OCI-LY3 (cell line): ENCODE measurements at regions not wholly inside any gene's neighbourhood (a gene's known extent, or its start where the extent isn't known, plus 50 kb on each side); places are given as distances from the start of the nearest gene placed in this dataset.

Source experiments
- H2AFZ ChIP-seq: fragments of 200-600, 300-600 bp; shearing (Covaris generic); 2 replicates; pipeline ENCODE4 v1.6.0; 2014; ENCODE audit warnings: antibody characterized with exemption, low read depth, low read length
- H3K27ac ChIP-seq: fragments of 200-600, 300-600 bp; sonication (generic); 2 replicates; pipeline ENCODE4 v1.5.1; 2014; ENCODE audit warnings: mild to moderate bottlenecking, low read length, moderate library complexity, mixed read lengths
- H3K27me3 ChIP-seq: fragments of 200-600, 300-600 bp; sonication (generic); 2 replicates; pipeline ENCODE4 v1.6.1; 2014; ENCODE audit warnings: low read depth, low read length, mixed read lengths
- H3K36me3 ChIP-seq: fragments of 200-600, 300-600 bp; sonication (generic); replicated peaks from 2 replicates; pipeline ENCODE3; 2014; ENCODE audit warnings: low read depth, low read length, mixed read lengths
- H3K4me1 ChIP-seq: fragments of 300-600, 200-600 bp; sonication (generic); 2 replicates; pipeline ENCODE4 v1.6.1; 2014; ENCODE audit warnings: low read length, mixed read lengths
- H3K4me2 ChIP-seq: fragments of 200-600, 300-600 bp; sonication (generic); 2 replicates; pipeline ENCODE4 v1.6.1; 2014; ENCODE audit warnings: low read length, mixed read lengths
- H3K4me3 ChIP-seq: fragments of 300-600, 200-600 bp; sonication (generic); 2 replicates; pipeline ENCODE4 v1.5.1; 2014; ENCODE audit warnings: antibody characterized with exemption, mild to moderate bottlenecking, low read length, moderate library complexity
- H3K79me2 ChIP-seq: fragments of 300-600, 200-600 bp; shearing (Covaris generic); 2 replicates; pipeline ENCODE4 v1.6.1; 2014; ENCODE audit warnings: mild to moderate bottlenecking, low read length, mixed read lengths
- H3K9ac ChIP-seq: fragments of 300-600, 200-600 bp; shearing (Covaris generic); 2 replicates; pipeline ENCODE4 v1.6.0; 2014; ENCODE audit warnings: mild to moderate bottlenecking, low read length, moderate library complexity
- H3K9me3 ChIP-seq: fragments of 200-600, 300-600 bp; shearing (Covaris generic); 2 replicates; pipeline ENCODE4 v1.6.1; 2014; ENCODE audit warnings: low read length, mixed read lengths; ENCODE audit not compliant: insufficient read depth
- H4K20me1 ChIP-seq: fragments of 200-600, 300-600 bp; sonication (generic); 2 replicates; pipeline ENCODE4 v1.6.1; 2016; ENCODE audit warnings: low read length, mixed read lengths; ENCODE audit not compliant: insufficient read depth
- EZH2phosphoT487 ChIP-seq: fragments of 200-600 bp; shearing (Covaris generic); IDR thresholded peaks from 2 replicates; pipeline ENCODE4 v1.6.1; 2018; ENCODE audit warnings: antibody characterized with exemption, mixed run types, low read depth
- TF ChIP-seq, protein P1 (sequence below): fragments of 200-600, 300-600 bp; sonication (generic); IDR thresholded peaks from 2 replicates; pipeline ENCODE4 v1.5.1; 2014; ENCODE audit warnings: antibody characterized with exemption, low read length, low read depth

DNA sequence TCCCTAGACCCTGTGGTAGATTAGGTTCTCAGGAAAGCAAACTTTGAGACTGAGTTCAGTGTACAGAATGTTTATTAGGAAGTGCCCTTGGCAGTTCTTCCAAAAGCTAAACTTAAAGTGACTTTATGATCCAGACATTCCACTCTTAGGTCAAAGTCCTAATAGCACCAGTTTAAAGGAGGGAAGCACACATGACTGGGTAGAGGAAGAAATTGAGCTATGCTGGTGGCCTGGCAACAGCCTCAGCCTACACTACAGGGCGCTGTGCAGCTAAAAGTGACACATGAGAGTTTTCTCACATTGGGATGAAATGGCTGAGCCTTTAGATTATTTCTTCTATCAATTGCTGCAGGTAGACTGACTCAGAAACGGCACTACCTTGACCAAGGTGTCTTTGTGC, 280.4 kb downstream of the BRINP2 start:
- Histone ChIP-seq H3K36me3 (no peaks in the 10 kb centered on the region), H3K4me2 (no peak overlapping the region), H3K9me3 (no peaks in the 10 kb centered on the region), H4K20me1 (no peaks in the 10 kb centered on the region), H3K4me3 (no peak overlapping the region), H3K27me3 (no peaks in the 10 kb centered on the region), H3K27ac (no peak overlapping the region), H3K9ac (no peak overlapping the region), H2AFZ (no peak overlapping the region), H3K4me1 (no peaks in the 10 kb centered on the region), H3K79me2 (no peaks in the 10 kb centered on the region)
- TF ChIP-seq, protein P1, sequence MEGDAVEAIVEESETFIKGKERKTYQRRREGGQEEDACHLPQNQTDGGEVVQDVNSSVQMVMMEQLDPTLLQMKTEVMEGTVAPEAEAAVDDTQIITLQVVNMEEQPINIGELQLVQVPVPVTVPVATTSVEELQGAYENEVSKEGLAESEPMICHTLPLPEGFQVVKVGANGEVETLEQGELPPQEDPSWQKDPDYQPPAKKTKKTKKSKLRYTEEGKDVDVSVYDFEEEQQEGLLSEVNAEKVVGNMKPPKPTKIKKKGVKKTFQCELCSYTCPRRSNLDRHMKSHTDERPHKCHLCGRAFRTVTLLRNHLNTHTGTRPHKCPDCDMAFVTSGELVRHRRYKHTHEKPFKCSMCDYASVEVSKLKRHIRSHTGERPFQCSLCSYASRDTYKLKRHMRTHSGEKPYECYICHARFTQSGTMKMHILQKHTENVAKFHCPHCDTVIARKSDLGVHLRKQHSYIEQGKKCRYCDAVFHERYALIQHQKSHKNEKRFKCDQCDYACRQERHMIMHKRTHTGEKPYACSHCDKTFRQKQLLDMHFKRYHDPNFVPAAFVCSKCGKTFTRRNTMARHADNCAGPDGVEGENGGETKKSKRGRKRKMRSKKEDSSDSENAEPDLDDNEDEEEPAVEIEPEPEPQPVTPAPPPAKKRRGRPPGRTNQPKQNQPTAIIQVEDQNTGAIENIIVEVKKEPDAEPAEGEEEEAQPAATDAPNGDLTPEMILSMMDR = peak; percentile 24; the same call in 1 of the 2 replicates
- no peak for TF ChIP-seq EZH2phosphoT487

DNA sequence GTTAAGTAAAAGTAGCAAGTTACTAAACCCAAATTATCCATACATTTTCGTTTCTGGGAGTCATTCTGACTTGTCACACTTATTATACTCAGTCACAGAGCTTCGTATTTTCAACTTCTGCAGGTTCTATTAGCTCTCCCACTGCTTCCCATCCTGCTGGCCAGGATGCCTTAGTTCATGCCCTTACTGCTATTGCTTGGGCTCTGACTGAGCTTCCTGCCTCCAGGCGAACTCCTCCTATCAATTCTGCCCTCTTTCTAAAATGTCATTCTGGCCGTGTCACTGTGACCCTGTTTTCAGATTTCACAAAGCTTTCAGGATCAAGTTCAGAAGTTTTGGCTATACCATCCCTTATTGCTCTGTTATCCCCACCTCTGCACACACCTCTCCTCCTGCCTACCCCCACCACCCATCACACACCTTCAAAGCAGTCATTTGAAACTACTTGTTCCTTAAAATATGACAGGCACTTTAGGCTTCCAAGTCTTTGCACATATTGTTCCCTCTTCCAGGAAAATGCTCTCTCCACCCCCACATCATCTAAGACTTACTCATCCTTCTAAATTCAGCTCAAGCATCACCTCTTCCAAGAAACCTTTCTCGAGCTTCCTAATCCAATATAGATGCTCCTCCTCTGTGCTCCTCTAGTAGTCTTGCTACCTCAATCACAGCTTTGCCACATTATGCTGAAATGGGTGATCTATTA, 278.0 kb downstream of the BRINP2 start:
- H3K9ac ChIP-seq = no peak overlapping the region

DNA sequence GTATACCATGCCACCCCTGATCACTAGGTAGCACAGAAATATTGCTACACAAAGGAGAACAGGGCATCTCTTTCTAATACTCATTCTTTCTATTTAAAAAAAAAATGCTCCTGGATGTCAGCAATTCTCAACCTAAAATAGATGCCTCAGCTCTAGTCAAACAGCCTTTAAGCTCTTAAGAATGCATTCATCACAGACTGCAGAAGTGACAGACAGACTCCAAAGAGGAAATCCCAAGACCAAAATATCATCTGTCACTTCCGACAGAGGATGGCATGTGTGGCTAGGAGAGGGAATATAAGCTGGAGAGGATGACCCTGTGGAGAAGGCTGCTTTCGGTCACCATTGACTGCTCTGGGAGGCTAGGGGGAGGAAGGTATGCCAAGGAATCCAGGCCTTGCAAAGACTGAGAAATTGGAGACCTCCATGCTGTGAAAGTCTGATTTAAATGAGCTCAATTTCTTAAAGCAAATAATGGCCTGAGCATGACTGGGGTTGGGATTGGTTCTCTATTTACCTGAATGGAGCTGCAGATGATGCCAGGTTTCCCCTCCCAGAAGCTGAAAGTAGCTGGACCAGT, 277.4 kb downstream of the BRINP2 start:
- Histone ChIP-seq H3K79me2 (no peaks in the 10 kb centered on the region), H3K4me2 (no peak overlapping the region), H2AFZ (no peak overlapping the region), H4K20me1 (no peaks in the 10 kb centered on the region), H3K27ac (no peak overlapping the region), H3K4me3 (no peak overlapping the region), H3K36me3 (no peaks in the 10 kb centered on the region), H3K4me1 (no peaks in the 10 kb centered on the region), H3K9ac (no peak overlapping the region), H3K27me3 (peaks cover 13% of the 10 kb centered on the region), H3K9me3 (no peaks in the 10 kb centered on the region)
- TF ChIP-seq, protein P1 = no peak
- TF ChIP-seq EZH2phosphoT487 = no peak

More for the DNA sequence above, 278.0 kb downstream of the BRINP2 start:
- peaks cover 9% of the 10 kb centered on the region for H3K27me3 ChIP-seq
- no peak overlapping the region for H3K4me3 ChIP-seq
- H2AFZ ChIP-seq = no peak overlapping the region
- H4K20me1 ChIP-seq = no peaks in the 10 kb centered on the region
- H3K4me2 ChIP-seq = no peak overlapping the region
- H3K27ac ChIP-seq = no peak overlapping the region
- no peaks in the 10 kb centered on the region for H3K9me3 ChIP-seq
- no peaks in the 10 kb centered on the region for H3K4me1 ChIP-seq
- no peaks in the 10 kb centered on the region for H3K79me2 ChIP-seq
- TF ChIP-seq EZH2phosphoT487 = no peak
- no peaks in the 10 kb centered on the region for H3K36me3 ChIP-seq

DNA sequence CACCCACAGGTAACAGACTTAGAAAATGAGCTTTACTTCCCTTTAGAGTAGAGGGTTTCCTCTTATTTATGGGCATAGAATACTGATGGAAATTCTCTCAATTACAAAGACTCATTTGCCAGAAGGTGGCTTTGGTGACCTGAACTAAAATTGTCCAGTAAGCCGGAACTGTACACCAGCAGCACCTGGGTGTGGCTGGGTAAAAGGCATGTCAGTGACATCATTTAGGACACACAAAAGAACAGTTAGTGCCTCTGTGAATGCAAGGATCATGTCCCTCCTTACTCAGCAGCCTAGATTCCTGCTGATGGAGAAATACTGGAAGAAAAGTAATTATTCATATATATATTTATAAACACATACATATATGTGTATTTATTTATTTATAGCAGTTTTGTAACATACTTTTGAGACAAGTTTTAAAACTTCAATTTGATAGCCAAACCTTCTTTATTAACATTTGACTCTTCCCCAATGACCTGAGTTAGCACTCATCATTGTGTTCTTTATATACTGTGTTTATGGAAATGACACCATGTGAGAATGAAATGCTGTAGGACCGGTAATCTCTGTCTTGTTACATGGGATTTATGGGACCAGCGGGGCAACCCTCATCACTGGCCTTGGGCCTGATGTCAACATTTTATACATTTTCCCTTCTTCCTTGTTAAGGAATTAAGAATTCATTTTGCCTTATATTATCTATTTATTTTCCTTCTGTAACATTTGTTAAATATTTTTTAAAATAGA, 274.4 kb downstream of the BRINP2 start:
- Histone ChIP-seq H3K4me3 (no peak overlapping the region), H3K27me3 (peaks cover 13% of the 10 kb centered on the region), H4K20me1 (no peaks in the 10 kb centered on the region), H3K36me3 (no peaks in the 10 kb centered on the region), H3K4me2 (no peak overlapping the region), H3K27ac (no peak overlapping the region), H3K9me3 (no peaks in the 10 kb centered on the region), H2AFZ (no peak overlapping the region), H3K4me1 (no peaks in the 10 kb centered on the region), H3K9ac (no peak overlapping the region), H3K79me2 (no peaks in the 10 kb centered on the region)
- TF ChIP-seq, protein P1 = no peak
- TF ChIP-seq EZH2phosphoT487 = no peak
